ENCODE measurements at regions not wholly inside any gene's neighbourhood (a gene's known extent, or its start where the extent isn't known, plus 50 kb on each side); places are given as distances from the start of the nearest gene placed in this dataset.

DNA sequence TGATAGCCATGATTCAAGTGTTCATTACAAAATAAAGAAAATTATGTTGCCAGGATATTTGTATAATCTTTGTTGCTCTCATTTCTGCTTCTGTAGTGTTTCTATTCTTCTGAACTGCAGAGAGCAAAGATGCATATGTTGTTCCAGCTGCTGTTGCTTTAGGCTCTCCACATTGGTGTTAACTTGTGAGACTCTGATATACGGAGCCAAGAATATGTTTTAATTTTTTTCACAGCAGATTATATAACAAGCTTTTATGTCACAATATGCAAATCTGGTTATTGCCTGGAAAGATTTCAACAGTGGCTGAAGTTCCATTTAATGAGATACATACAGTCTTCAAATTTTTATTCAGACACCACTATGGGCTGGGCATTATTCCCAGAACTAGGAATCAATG is 655.0 kb downstream of the GRXCR1 start:
- TF ChIP-seq, protein P1, sequence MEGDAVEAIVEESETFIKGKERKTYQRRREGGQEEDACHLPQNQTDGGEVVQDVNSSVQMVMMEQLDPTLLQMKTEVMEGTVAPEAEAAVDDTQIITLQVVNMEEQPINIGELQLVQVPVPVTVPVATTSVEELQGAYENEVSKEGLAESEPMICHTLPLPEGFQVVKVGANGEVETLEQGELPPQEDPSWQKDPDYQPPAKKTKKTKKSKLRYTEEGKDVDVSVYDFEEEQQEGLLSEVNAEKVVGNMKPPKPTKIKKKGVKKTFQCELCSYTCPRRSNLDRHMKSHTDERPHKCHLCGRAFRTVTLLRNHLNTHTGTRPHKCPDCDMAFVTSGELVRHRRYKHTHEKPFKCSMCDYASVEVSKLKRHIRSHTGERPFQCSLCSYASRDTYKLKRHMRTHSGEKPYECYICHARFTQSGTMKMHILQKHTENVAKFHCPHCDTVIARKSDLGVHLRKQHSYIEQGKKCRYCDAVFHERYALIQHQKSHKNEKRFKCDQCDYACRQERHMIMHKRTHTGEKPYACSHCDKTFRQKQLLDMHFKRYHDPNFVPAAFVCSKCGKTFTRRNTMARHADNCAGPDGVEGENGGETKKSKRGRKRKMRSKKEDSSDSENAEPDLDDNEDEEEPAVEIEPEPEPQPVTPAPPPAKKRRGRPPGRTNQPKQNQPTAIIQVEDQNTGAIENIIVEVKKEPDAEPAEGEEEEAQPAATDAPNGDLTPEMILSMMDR (IDR thresholded peaks at IDR 0.05; ENCODE audit: insufficient read depth, low read depth, low read length) = no peak
- no peak for TF ChIP-seq EZH2 (IDR thresholded peaks at IDR 0.05; ENCODE audit: insufficient read depth, low read length)
